ACC112 (cell line): ENCODE measurements at regions not wholly inside any gene's neighbourhood (a gene's known extent, or its start where the extent isn't known, plus 50 kb on each side); places are given as distances from the start of the nearest gene placed in this dataset.

Source experiments
- H2AFZ ChIP-seq: fragments of 200-600 bp; sonication (generic); one replicate; pipeline ENCODE4 v1.6.0; 2017; ENCODE audit warnings: antibody characterized with exemption, low read length; ENCODE audit not compliant: unreplicated experiment
- H3K27ac ChIP-seq: fragments of 200-600 bp; sonication (generic); 2 replicates; pipeline ENCODE4 v1.5.1; 2014; ENCODE audit warnings: low read depth, mild to moderate bottlenecking, antibody characterized with exemption, low read length, moderate library complexity
- H3K27me3 ChIP-seq: fragments of 200-600 bp; sonication (generic); 2 replicates; pipeline ENCODE4 v1.6.1; 2014; ENCODE audit warnings: mild to moderate bottlenecking, antibody characterized with exemption, low read length, moderate library complexity, mixed read lengths; ENCODE audit not compliant: insufficient read depth
- H3K36me3 ChIP-seq: fragments of 200-600 bp; sonication (generic); 2 replicates; pipeline ENCODE4 v1.6.1; 2016; ENCODE audit warnings: mild to moderate bottlenecking, antibody characterized with exemption, low read length, moderate library complexity, mixed read lengths; ENCODE audit not compliant: insufficient read depth
- H3K4me1 ChIP-seq: fragments of 200-600 bp; sonication (generic); one replicate; pipeline ENCODE4 v1.6.1; 2016; ENCODE audit warnings: low read length, mixed read lengths; ENCODE audit not compliant: insufficient read depth, unreplicated experiment, control insufficient read depth
- H3K4me3 ChIP-seq: fragments of 200-600 bp; sonication (generic); 2 replicates; pipeline ENCODE4 v1.5.1; 2014; ENCODE audit warnings: mild to moderate bottlenecking, low read depth, low read length
- H3K79me2 ChIP-seq: fragments of 200-600 bp; sonication (generic); one replicate; pipeline ENCODE4 v1.6.0; 2016; ENCODE audit warnings: low read length; ENCODE audit not compliant: control insufficient read depth, unreplicated experiment, insufficient read depth

GRCh38 chr12:125417446-125417845, 352.2 kb downstream of the AACS start:
- Histone ChIP-seq H3K4me3 (no peak overlapping the region), H3K36me3 (no peaks in the 10 kb centered on the region), H3K27ac (no peak overlapping the region), H3K4me1 (no peaks in the 10 kb centered on the region), H2AFZ (no peak overlapping the region), H3K27me3 (no peaks in the 10 kb centered on the region), H3K79me2 (no peaks in the 10 kb centered on the region)

- H2AFZ ChIP-seq, result no peak overlapping the region
Observed at GRCh38 chr12:125418902-125419564, 353.8 kb downstream of the AACS start.

GRCh38 chr12:125424909-125425308, 359.7 kb downstream of the AACS start:
- H3K79me2 ChIP-seq, result no peaks in the 10 kb centered on the region
- no peaks in the 10 kb centered on the region for H3K4me1 ChIP-seq
- no peak overlapping the region for H2AFZ ChIP-seq
- no peak overlapping the region for H3K27ac ChIP-seq
- no peak overlapping the region for H3K4me3 ChIP-seq
- no peaks in the 10 kb centered on the region for H3K36me3 ChIP-seq
- H3K27me3 ChIP-seq, result no peaks in the 10 kb centered on the region

More at GRCh38 chr12:125418902-125419564, 353.8 kb downstream of the AACS start:
- H3K4me1 ChIP-seq, result no peaks in the 10 kb centered on the region
- H3K27ac ChIP-seq, result no peak overlapping the region
- no peaks in the 10 kb centered on the region for H3K36me3 ChIP-seq
- H3K79me2 ChIP-seq, result no peaks in the 10 kb centered on the region
- no peaks in the 10 kb centered on the region for H3K27me3 ChIP-seq
- H3K4me3 ChIP-seq, result no peak overlapping the region

- Histone ChIP-seq H3K4me1 (no peaks in the 10 kb centered on the region), H3K27ac (no peak overlapping the region), H3K79me2 (no peaks in the 10 kb centered on the region), H3K4me3 (no peak overlapping the region), H2AFZ (no peak overlapping the region), H3K27me3 (no peaks in the 10 kb centered on the region), H3K36me3 (no peaks in the 10 kb centered on the region)
Observed at GRCh38 chr12:125431516-125431915, 366.3 kb downstream of the AACS start.

GRCh38 chr12:125434131-125434530, 368.9 kb downstream of the AACS start:
- Histone ChIP-seq H3K36me3 (no peaks in the 10 kb centered on the region), H2AFZ (no peak overlapping the region), H3K4me1 (no peaks in the 10 kb centered on the region), H3K27me3 (no peaks in the 10 kb centered on the region), H3K27ac (no peak overlapping the region), H3K79me2 (no peaks in the 10 kb centered on the region), H3K4me3 (no peak overlapping the region)

- no peak overlapping the region for H2AFZ ChIP-seq
- no peak overlapping the region for H3K27ac ChIP-seq
- no peak overlapping the region for H3K4me3 ChIP-seq
- no peaks in the 10 kb centered on the region for H3K27me3 ChIP-seq
- no peaks in the 10 kb centered on the region for H3K36me3 ChIP-seq
- H3K4me1 ChIP-seq, result no peaks in the 10 kb centered on the region
- H3K79me2 ChIP-seq, result no peaks in the 10 kb centered on the region
Observed at GRCh38 chr12:125434936-125435443, 369.8 kb downstream of the AACS start.

GRCh38 chr12:125435871-125436270, 370.6 kb downstream of the AACS start:
- Histone ChIP-seq H3K27me3 (no peaks in the 10 kb centered on the region), H3K36me3 (no peaks in the 10 kb centered on the region), H2AFZ (no peak overlapping the region), H3K4me1 (no peaks in the 10 kb centered on the region), H3K27ac (no peak overlapping the region), H3K79me2 (no peaks in the 10 kb centered on the region), H3K4me3 (no peak overlapping the region)

GRCh38 chr12:125436686-125437085, 371.5 kb downstream of the AACS start:
- no peak overlapping the region for H3K27ac ChIP-seq
- no peaks in the 10 kb centered on the region for H3K27me3 ChIP-seq
- no peak overlapping the region for H2AFZ ChIP-seq
- H3K4me3 ChIP-seq, result no peak overlapping the region
- H3K36me3 ChIP-seq, result no peaks in the 10 kb centered on the region
- no peaks in the 10 kb centered on the region for H3K4me1 ChIP-seq
- H3K79me2 ChIP-seq, result no peaks in the 10 kb centered on the region

- H3K36me3 ChIP-seq, result no peaks in the 10 kb centered on the region
- no peaks in the 10 kb centered on the region for H3K27me3 ChIP-seq
- H3K79me2 ChIP-seq, result no peaks in the 10 kb centered on the region
- H2AFZ ChIP-seq, result no peak overlapping the region
- no peak overlapping the region for H3K27ac ChIP-seq
- H3K4me1 ChIP-seq, result no peaks in the 10 kb centered on the region
- H3K4me3 ChIP-seq, result no peak overlapping the region
Observed at GRCh38 chr12:125440399-125440798, 375.2 kb downstream of the AACS start.

GRCh38 chr12:125443341-125443740, 378.1 kb downstream of the AACS start:
- no peak overlapping the region for H3K27ac ChIP-seq
- H3K36me3 ChIP-seq, result no peaks in the 10 kb centered on the region
- H3K4me1 ChIP-seq, result no peaks in the 10 kb centered on the region
- no peaks in the 10 kb centered on the region for H3K27me3 ChIP-seq
- H3K79me2 ChIP-seq, result no peaks in the 10 kb centered on the region
- H2AFZ ChIP-seq, result no peak overlapping the region
- no peak overlapping the region for H3K4me3 ChIP-seq

GRCh38 chr12:125451408-125451807, 386.2 kb downstream of the AACS start:
- Histone ChIP-seq H2AFZ (no peak overlapping the region), H3K27ac (no peak overlapping the region), H3K4me1 (no peaks in the 10 kb centered on the region), H3K79me2 (no peaks in the 10 kb centered on the region), H3K36me3 (no peaks in the 10 kb centered on the region), H3K4me3 (no peak overlapping the region), H3K27me3 (no peaks in the 10 kb centered on the region)
